HEK293T (cell line): ENCODE measurements at regions not wholly inside any gene's neighbourhood (a gene's known extent, or its start where the extent isn't known, plus 50 kb on each side); places are given as distances from the start of the nearest gene placed in this dataset.

ENCODE experiments used
- ARNT ChIP-seq: fragments of 450-650 bp; IDR thresholded peaks from 2 replicates; pipeline ENCODE4 v1.6.1; 2017; ENCODE audit warnings: mild to moderate bottlenecking
- BHLHE40 ChIP-seq: fragments of 450-650 bp; IDR thresholded peaks from 2 replicates; pipeline ENCODE4 v1.6.1; 2016; ENCODE audit warnings: mild to moderate bottlenecking, moderate library complexity, borderline replicate concordance
- CTBP1 ChIP-seq: fragments of 450-650 bp; IDR thresholded peaks from 2 replicates; pipeline ENCODE4 v1.6.1; 2016; ENCODE audit warnings: borderline replicate concordance
- ELF4 ChIP-seq: fragments of 450-650 bp; IDR thresholded peaks from 2 replicates; pipeline ENCODE4 v1.6.1; 2017; ENCODE audit warnings: antibody characterized with exemption
- FOXK2 ChIP-seq: fragments of 450-650 bp; IDR thresholded peaks from 2 replicates; pipeline ENCODE4 v1.6.1; 2016; ENCODE audit warnings: mild to moderate bottlenecking
- FOXM1 ChIP-seq: fragments of 450-650 bp; IDR thresholded peaks from 2 replicates; pipeline ENCODE4 v1.6.1; 2017; ENCODE audit warnings: mild to moderate bottlenecking, borderline replicate concordance
- HDGF ChIP-seq: fragments of 450-650 bp; IDR thresholded peaks from 2 replicates; pipeline ENCODE4 v1.6.1; 2017; ENCODE audit warnings: antibody characterized with exemption, borderline replicate concordance
- L3MBTL2 ChIP-seq: fragments of 450-650 bp; conservative IDR thresholded peaks from 2 replicates; pipeline ENCODE4 v1.6.1; 2016; ENCODE audit warnings: mild to moderate bottlenecking
- NFRKB ChIP-seq: fragments of 450-650 bp; IDR thresholded peaks from 2 replicates; pipeline ENCODE4 v1.6.1; 2016; ENCODE audit warnings: mild to moderate bottlenecking, moderate library complexity
- SP1 ChIP-seq: fragments of 450-650 bp; IDR thresholded peaks from 2 replicates; pipeline ENCODE4 v1.6.1; 2017
- SUZ12 ChIP-seq: fragments of 450-650 bp; IDR thresholded peaks from 2 replicates; pipeline ENCODE4 v1.6.1; 2016; ENCODE audit warnings: mild to moderate bottlenecking
- TARDBP ChIP-seq: fragments of 450-650 bp; IDR thresholded peaks from 2 replicates; pipeline ENCODE4 v1.6.1; 2016
- ZNF384 ChIP-seq: fragments of 450-650 bp; IDR thresholded peaks from 2 replicates; pipeline ENCODE4 v1.6.1; 2016

- TF ChIP-seq FOXK2, result no peak
- TF ChIP-seq BHLHE40, result no peak
- no peak for TF ChIP-seq HDGF
- TF ChIP-seq FOXM1, result no peak
- no peak for TF ChIP-seq SUZ12
- no peak for TF ChIP-seq NFRKB
- TF ChIP-seq CTBP1, result no peak
- no peak for TF ChIP-seq ARNT
- TF ChIP-seq L3MBTL2, result no peak
- TF ChIP-seq TARDBP, result no peak
- TF ChIP-seq SP1, result no peak
- no peak for TF ChIP-seq ZNF384
- no peak for TF ChIP-seq ELF4
These were observed 51.2 kb upstream of the ZSWIM6 start for GRCh38 chr5:61280761-61281427.
